GM12878 (cell line): ENCODE measurements at regions not wholly inside any gene's neighbourhood (a gene's known extent, or its start where the extent isn't known, plus 50 kb on each side); places are given as distances from the start of the nearest gene placed in this dataset.

Source experiments
- ATAC-seq: fragments of 200-7000 bp; cut with Tn5 transposase; 3 replicates; pipeline ENCODE4 v1.9.1; 2020; ENCODE audit warnings: mild to moderate bottlenecking, moderate library complexity
- BruUV-seq: library from RNA; stranded (reverse); fragments of 400-500 nt; replicated peaks from 2 replicates; lab custom pipeline; 2021; lab: Mats Ljungman, UMichigan
- CTCF ChIA-PET: fragments of 300-600 bp; sonication (Branson Sonifier 250); formaldehyde crosslinking; extraction: SDS; loops from one replicate; lab custom pipeline; 2021; ENCODE audit warnings: inconsistent platforms; lab: Yijun Ruan, JAX
- POLR2A ChIA-PET: fragments of 350-600 bp; formaldehyde crosslinking; extraction: SDS; loops from one replicate; lab custom pipeline; 2021; ENCODE audit warnings: inconsistent platforms; lab: Charles Lee
- RAD21 ChIA-PET: fragments of 300-600 bp; sonication (Branson Sonifier 250); formaldehyde crosslinking; loops from one replicate; lab custom pipeline; 2023; ENCODE audit warnings: antibody characterized with exemption; ENCODE audit not compliant: unreplicated experiment; lab: Charles Lee
- SMC1A ChIA-PET: fragments of 300-600 bp; sonication (Branson Sonifier 250); formaldehyde crosslinking; loops from one replicate; lab custom pipeline; 2023; ENCODE audit not compliant: unreplicated experiment, uncharacterized antibody; lab: Charles Lee
- DNase-seq: peaks from one replicate; pipeline ENCODE4 v3.0.0-alpha.2; 2011; ENCODE audit warnings: low read depth, low spot score
- FAIRE-seq: peaks from 3 replicates; lab custom pipeline; 2011; peaks lifted over from hg19 to GRCh38; lab: Jason Lieb, UNC
- H2AFZ ChIP-seq: 2 replicates; pipeline ENCODE4 v1.6.0; 2011; ENCODE audit warnings: low read depth, low read length, control low read depth; ENCODE audit not compliant: control insufficient read depth
- H3K27ac ChIP-seq: 2 replicates; pipeline ENCODE4 v1.5.1; 2011; ENCODE audit warnings: control low read depth; ENCODE audit not compliant: control insufficient read depth, insufficient read depth
- H3K27me3 ChIP-seq, 2 experiments: replicated peaks in 1 of 2; 2 replicates each; pipeline versions ENCODE4 v1.6.0 to v1.6.1; 2011; ENCODE audit warnings: low read length in 1 of 2; ENCODE audit not compliant: control insufficient read depth in 2 of 2, insufficient read depth in 2 of 2
- H3K36me3 ChIP-seq, 2 experiments: 2 replicates each; pipeline ENCODE4 v1.5.1; 2011; ENCODE audit warnings: low read length in 1 of 2; ENCODE audit not compliant: control insufficient read depth in 2 of 2, insufficient read depth in 2 of 2
- H3K4me1 ChIP-seq: 2 replicates; pipeline ENCODE4 v1.6.1; 2011; ENCODE audit warnings: mild to moderate bottlenecking, low read length, moderate library complexity, mixed read lengths; ENCODE audit not compliant: control insufficient read depth, insufficient read depth
- H3K4me2 ChIP-seq: 2 replicates; pipeline ENCODE4 v1.6.0; 2011; ENCODE audit warnings: control low read depth; ENCODE audit not compliant: control insufficient read depth, insufficient read depth
- H3K4me3 ChIP-seq: fragments of 200-600 bp; sonication (generic); 2 replicates; pipeline ENCODE4 v1.5.1; 2016
- H3K79me2 ChIP-seq: 2 replicates; pipeline ENCODE4 v1.6.0; 2011; ENCODE audit warnings: low read length; ENCODE audit not compliant: control insufficient read depth, insufficient read depth
- H3K9ac ChIP-seq: 2 replicates; pipeline ENCODE4 v1.8.0; 2011; ENCODE audit warnings: low read length, control low read depth, mixed read lengths; ENCODE audit not compliant: control insufficient read depth, insufficient read depth
- H3K9me3 ChIP-seq: replicated peaks from 3 replicates; pipeline ENCODE4 v1.5.1; 2011; ENCODE audit warnings: mild to moderate bottlenecking, low read length; ENCODE audit not compliant: control insufficient read depth, insufficient read depth
- H4K20me1 ChIP-seq: 2 replicates; pipeline ENCODE4 v1.6.0; 2011; ENCODE audit not compliant: control insufficient read depth, insufficient read depth
- BCL11A ChIP-seq: IDR thresholded peaks from 2 replicates; pipeline ENCODE4 v1.6.1; 2011; ENCODE audit warnings: low read depth, low read length
- CBX3 ChIP-seq: fragments of 200-600 bp; sonication (generic); IDR thresholded peaks from 2 replicates; pipeline ENCODE4 v1.6.1; 2016; ENCODE audit warnings: low read depth, borderline replicate concordance
- E2F8 ChIP-seq: fragments of 450-650 bp; IDR thresholded peaks from 2 replicates; pipeline ENCODE4 v1.6.1; 2018; ENCODE audit warnings: mild to moderate bottlenecking, low read depth, moderate library complexity; ENCODE audit not compliant: partially characterized antibody
- E4F1 ChIP-seq: fragments of 450-650 bp; IDR thresholded peaks from 2 replicates; pipeline ENCODE4 v1.6.1; 2018; ENCODE audit warnings: borderline replicate concordance, mild to moderate bottlenecking; ENCODE audit not compliant: partially characterized antibody
- ELK1 ChIP-seq: IDR thresholded peaks from 2 replicates; pipeline ENCODE4 v1.6.1; 2012; ENCODE audit warnings: low read depth, low read length, improper control_type of control experiment
- EZH2 ChIP-seq: IDR thresholded peaks from 2 replicates; pipeline ENCODE4 v1.6.1; 2012; ENCODE audit warnings: low read depth, mild to moderate bottlenecking, control low read depth, inconsistent platforms, low read length, borderline replicate concordance; ENCODE audit not compliant: control insufficient read depth
- GATAD2B ChIP-seq: fragments of 450-650 bp; conservative IDR thresholded peaks from 2 replicates; pipeline ENCODE4 v1.6.1; 2017; ENCODE audit warnings: low read depth, mild to moderate bottlenecking, moderate library complexity
- JUND ChIP-seq: IDR thresholded peaks from 2 replicates; pipeline ENCODE4 v1.6.1; 2012; ENCODE audit warnings: low read depth, mild to moderate bottlenecking, low read length, improper control_type of control experiment, moderate library complexity
- KLF5 ChIP-seq: fragments of 450-650 bp; IDR thresholded peaks from 2 replicates; pipeline ENCODE4 v1.6.1; 2014; ENCODE audit warnings: mild to moderate bottlenecking; ENCODE audit not compliant: partially characterized antibody
- PML ChIP-seq: IDR thresholded peaks from 2 replicates; pipeline ENCODE4 v1.6.1; 2012; ENCODE audit warnings: low read length, inconsistent platforms
- SMARCA5 ChIP-seq: fragments of 450-650 bp; IDR thresholded peaks from 2 replicates; pipeline ENCODE4 v1.6.1; 2017; ENCODE audit warnings: mild to moderate bottlenecking
- SPI1 ChIP-seq: IDR thresholded peaks from 2 replicates; pipeline ENCODE4 v1.6.1; 2011; ENCODE audit warnings: low read depth, mild to moderate bottlenecking, low read length, moderate library complexity, borderline replicate concordance; ENCODE audit not compliant: insufficient read depth
- YBX1 ChIP-seq: fragments of 450-650 bp; IDR thresholded peaks from 2 replicates; pipeline ENCODE4 v1.6.1; 2016; ENCODE audit warnings: antibody characterized with exemption
- WGBS: methylation state at CpG from one replicate; pipeline ENCODE4 v1.1.6; 2016; ENCODE audit warnings: low lambda C conversion rate; ENCODE audit not compliant: insufficient replicate concordance, insufficient coverage; ENCODE audit errors: missing lambda C conversion rate; 5-methylcytosine and 5-hydroxymethylcytosine counted together
- in situ Hi-C: fragments of 300-500 bp; cut with MboI; formaldehyde crosslinking; loops from 9 replicates; pipeline ENCODE4 v1.14.3; 2018; ENCODE audit warnings: mixed read lengths
- intact Hi-C: fragments of 100-400 bp; cut with micrococcal nuclease; formaldehyde crosslinking; loops from one replicate; pipeline ENCODE4 v1.14.2; 2022; ENCODE audit not compliant: unreplicated experiment

- Histone ChIP-seq H3K4me2 (no peak overlapping the region), H3K9ac (no peak overlapping the region), H2AFZ (no peak overlapping the region), H3K4me3 (no peak overlapping the region), H3K79me2 (no peaks in the 10 kb centered on the region), H4K20me1 (no peaks in the 10 kb centered on the region), H3K27me3 (no peaks in the 10 kb centered on the region; a peak in 3 of 4 replicates), H3K9me3 (peaks cover 2% of the 10 kb centered on the region; the same call in 1 of the 3 replicates), H3K4me1 (no peaks in the 10 kb centered on the region), H3K27ac (no peak overlapping the region), H3K36me3 (no peaks in the 10 kb centered on the region)
- no peak for FAIRE-seq
- TF ChIP-seq CBX3 (no peak), E2F8 (no peak), KLF5 (no peak), JUND (no peak)
- in situ Hi-C loops (no loop called here), intact Hi-C loops (no loop called here)
- ChIA-PET POLR2A (no interaction called here), CTCF (no interaction called here), RAD21 (no interaction called here), SMC1A (no interaction called here)
- BruUV-seq = no TSS peak
- ATAC-seq = no peak
- WGBS = 7% methylated on average over 4 of the region's 4 CpGs
- no peak for DNase-seq
These were observed 244.1 kb downstream of the ACKR3 start for GRCh38 chr2:236813766-236814165.

GRCh38 chr2:236814593-236814992, 245.0 kb downstream of the ACKR3 start:
- no TSS peak for BruUV-seq
- intact Hi-C loops = no loop called here
- TF ChIP-seq E4F1 = no peak
- TF ChIP-seq EZH2 = no peak
- no peak for TF ChIP-seq ELK1
- no peak for TF ChIP-seq PML
- no peak for TF ChIP-seq SMARCA5
- TF ChIP-seq BCL11A = no peak
- no peak for TF ChIP-seq GATAD2B
- TF ChIP-seq YBX1 = no peak
- TF ChIP-seq SPI1 = no peak

More at GRCh38 chr2:236814593-236814992, 245.0 kb downstream of the ACKR3 start:
- Histone ChIP-seq H3K9ac (no peak overlapping the region), H2AFZ (no peak overlapping the region), H3K27ac (no peak overlapping the region), H3K27me3 (no peaks in the 10 kb centered on the region; a peak in 3 of 4 replicates), H3K4me3 (no peak overlapping the region), H3K36me3 (no peaks in the 10 kb centered on the region), H4K20me1 (no peaks in the 10 kb centered on the region), H3K4me2 (no peak overlapping the region), H3K9me3 (peaks cover 2% of the 10 kb centered on the region; the same call in 1 of the 3 replicates), H3K79me2 (no peaks in the 10 kb centered on the region), H3K4me1 (no peaks in the 10 kb centered on the region)
- WGBS = 0% methylated on average over 4 of the region's 4 CpGs
- RAD21 ChIA-PET = no interaction called here
- in situ Hi-C loops = no loop called here
- CTCF ChIA-PET = no interaction called here
- no peak for FAIRE-seq
- SMC1A ChIA-PET = no interaction called here
- no peak for DNase-seq
- POLR2A ChIA-PET = no interaction called here
- ATAC-seq = no peak
